CMK (cell line): ENCODE measurements at regions not wholly inside any gene's neighbourhood (a gene's known extent, or its start where the extent isn't known, plus 50 kb on each side); places are given as distances from the start of the nearest gene placed in this dataset.
A peak's percentile ranks its signal among the peaks of the same experiment; 100 is the strongest.
"Not testable (repeated sequence)": the region's sequence is repeated elsewhere in the genome, so short reads cannot be mapped to it uniquely, and the experiment has no call there.

Experiments
- DNase-seq: peaks from one replicate; pipeline ENCODE4 v3.0.0-alpha.2; 2010; ENCODE audit warnings: low read depth

GRCh38 chr15:95608371-95608770 is 722.1 kb upstream of the NR2F2 start:
- no peak for DNase-seq

- no peak for DNase-seq
Observed at GRCh38 chr15:95609096-95609495, 721.4 kb upstream of the NR2F2 start.

GRCh38 chr15:95610945-95611344 is 719.6 kb upstream of the NR2F2 start:
- no peak for DNase-seq

GRCh38 chr15:95615436-95615835 is 715.1 kb upstream of the NR2F2 start:
- DNase-seq: no peak

GRCh38 chr15:95616306-95616705 is 714.2 kb upstream of the NR2F2 start:
- no peak for DNase-seq

GRCh38 chr15:95620934-95621579 is 709.4 kb upstream of the NR2F2 start:
- DNase-seq: no peak

- DNase-seq: no peak
Observed at GRCh38 chr15:95622843-95623242, 707.7 kb upstream of the NR2F2 start.

GRCh38 chr15:95624100-95624499 is 706.4 kb upstream of the NR2F2 start:
- DNase-seq: no peak

GRCh38 chr15:95624616-95625361 is 705.7 kb upstream of the NR2F2 start:
- DNase-seq: no peak

GRCh38 chr15:95626501-95627361 is 703.8 kb upstream of the NR2F2 start:
- DNase-seq: no peak

GRCh38 chr15:95629503-95630168 is 700.9 kb upstream of the NR2F2 start:
- no peak for DNase-seq

- no peak for DNase-seq
Observed at GRCh38 chr15:95630683-95631082, 699.8 kb upstream of the NR2F2 start.

- DNase-seq: no peak
Observed at GRCh38 chr15:95635666-95636065, 694.8 kb upstream of the NR2F2 start.

GRCh38 chr15:95636107-95636506 is 694.4 kb upstream of the NR2F2 start:
- no peak for DNase-seq

- not testable (repeated sequence) for DNase-seq
Observed at GRCh38 chr15:95637234-95637633, 693.3 kb upstream of the NR2F2 start.

- no peak for DNase-seq
Observed at GRCh38 chr15:95639208-95639607, 691.3 kb upstream of the NR2F2 start.

GRCh38 chr15:95644100-95644875 is 686.2 kb upstream of the NR2F2 start:
- peak; percentile 4 for DNase-seq

- no peak for DNase-seq
Observed at GRCh38 chr15:95645791-95646338, 684.6 kb upstream of the NR2F2 start.

- DNase-seq: no peak
Observed at GRCh38 chr15:95646484-95647273, 683.8 kb upstream of the NR2F2 start.

- no peak for DNase-seq
Observed at GRCh38 chr15:95647531-95648277, 682.8 kb upstream of the NR2F2 start.
